ENCODE measurements at regions not wholly inside any gene's neighbourhood (a gene's known extent, or its start where the extent isn't known, plus 50 kb on each side); places are given as distances from the start of the nearest gene placed in this dataset.

- FAIRE-seq: no peak
Observed at GRCh38 chr1:213899413-213899812, 88.4 kb upstream of the PROX1 start.

GRCh38 chr1:213905344-213905743, 82.4 kb upstream of the PROX1 start:
- no peak for FAIRE-seq

- no peak for FAIRE-seq
Observed at GRCh38 chr1:213908521-213908920, 79.3 kb upstream of the PROX1 start.

GRCh38 chr1:213914392-213914791, 73.4 kb upstream of the PROX1 start:
- no peak for FAIRE-seq

DNA sequence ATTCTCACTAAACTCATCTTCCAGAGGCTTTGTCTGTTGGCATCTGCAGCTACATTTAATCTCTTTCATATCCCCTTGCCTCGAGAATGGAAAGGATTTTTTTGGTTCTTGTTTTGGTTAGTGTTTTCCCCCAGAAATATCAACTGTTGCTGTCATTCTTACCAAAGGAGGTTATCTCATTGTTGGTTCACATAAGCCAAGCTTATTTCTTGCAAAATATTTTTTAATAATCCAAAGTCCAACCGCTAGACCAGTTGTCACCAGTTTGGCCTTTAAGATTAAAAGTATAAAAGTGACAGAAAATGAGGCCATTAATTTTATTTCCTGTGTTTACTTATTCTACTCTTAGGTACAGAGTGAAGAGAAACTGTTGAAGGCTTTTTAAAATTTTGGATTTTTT, 66.5 kb upstream of the PROX1 start:
- FAIRE-seq: no peak

DNA sequence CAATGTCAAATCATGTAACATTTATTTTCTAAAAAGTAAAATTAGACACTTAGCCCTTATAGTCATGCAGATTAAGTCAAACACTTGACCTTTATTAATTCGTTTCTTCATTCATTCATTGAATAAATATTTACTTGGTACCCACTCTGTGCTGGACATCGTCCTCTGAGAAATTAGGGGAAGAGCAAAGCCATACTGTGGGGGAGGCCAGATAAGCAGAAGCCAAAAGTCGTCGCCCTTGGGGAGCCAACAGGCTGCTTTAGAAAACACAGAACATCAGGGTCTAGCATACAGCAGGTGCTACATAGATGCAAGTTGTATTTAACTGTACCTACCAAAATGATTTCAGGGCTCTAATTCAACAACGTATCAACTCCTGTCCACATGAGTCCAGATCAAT, 66.1 kb upstream of the PROX1 start:
- FAIRE-seq: no peak

GRCh38 chr1:213925531-213926182, 62.1 kb upstream of the PROX1 start:
- no peak for FAIRE-seq

- FAIRE-seq: no peak
Observed at GRCh38 chr1:213927846-213928245, 59.9 kb upstream of the PROX1 start.

- no peak for FAIRE-seq
Observed at GRCh38 chr1:213929398-213929797, 58.4 kb upstream of the PROX1 start.

DNA sequence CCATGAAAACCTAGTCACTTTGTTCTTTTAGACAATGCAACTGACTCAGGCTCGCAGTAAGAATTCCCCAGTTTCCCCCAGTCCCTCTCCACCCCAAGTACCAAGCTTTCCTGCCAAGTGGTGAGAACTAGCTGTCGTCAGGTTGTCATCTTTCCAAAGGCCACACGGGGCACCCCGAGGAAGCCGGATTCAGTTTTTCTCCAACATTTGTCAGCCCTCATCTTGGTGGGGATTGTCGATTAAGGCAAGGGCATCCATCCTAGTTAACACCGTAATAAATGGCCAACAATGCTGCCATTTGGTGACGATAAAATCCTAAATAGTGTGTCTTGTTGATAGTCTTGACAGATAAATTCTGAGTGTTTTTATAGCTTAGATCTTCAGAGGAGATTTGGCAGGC, 55.9 kb upstream of the PROX1 start:
- no peak for FAIRE-seq

DNA sequence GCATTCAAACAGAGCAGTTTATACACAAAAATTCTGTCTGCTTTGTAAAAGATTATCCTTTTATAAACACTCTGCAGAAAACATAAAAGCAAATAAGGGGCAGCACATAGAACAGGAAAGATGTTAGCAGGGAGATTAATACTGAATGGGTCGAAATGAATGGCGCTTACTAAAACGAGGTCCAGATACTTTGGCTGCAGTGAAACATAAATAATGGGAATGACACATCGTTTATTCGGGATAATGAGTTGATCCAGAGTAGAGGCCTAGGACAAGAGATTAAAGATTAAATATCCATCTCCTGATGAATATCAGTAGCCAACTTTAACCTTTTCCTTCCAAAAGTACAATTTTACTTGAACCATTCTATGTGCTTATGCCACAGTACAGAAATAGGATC, 54.4 kb upstream of the PROX1 start:
- FAIRE-seq: no peak

DNA sequence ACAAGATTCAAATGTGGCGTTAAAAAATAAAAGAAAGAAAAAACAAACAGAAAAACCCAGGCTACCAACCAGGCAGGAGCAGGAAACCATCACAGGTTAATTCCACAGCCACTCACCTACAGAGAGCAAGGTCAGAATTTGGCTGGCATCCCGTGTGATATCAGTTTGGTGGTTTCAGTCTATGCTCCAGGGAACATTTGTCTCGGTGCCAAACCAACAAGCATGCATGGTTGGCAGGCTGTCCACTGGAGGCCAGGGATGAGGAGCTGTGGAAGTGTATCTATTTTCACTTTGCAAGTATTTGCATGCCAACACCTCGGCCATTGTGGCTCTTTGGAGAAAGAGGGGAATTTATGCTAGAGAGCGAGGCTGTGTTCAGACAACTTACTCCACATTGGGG, 53.1 kb upstream of the PROX1 start:
- FAIRE-seq: no peak

- FAIRE-seq: no peak
Observed at GRCh38 chr1:213936571-213936970, 51.2 kb upstream of the PROX1 start.

All from colon (tissue), 2 donors.